ENCODE measurements at regions not wholly inside any gene's neighbourhood (a gene's known extent, or its start where the extent isn't known, plus 50 kb on each side); places are given as distances from the start of the nearest gene placed in this dataset.

- H3K4me3 Mint-ChIP-seq = no peak overlapping the region
- H3K27me3 Mint-ChIP-seq (ENCODE audit: low read depth) = no peaks in the 10 kb centered on the region
- H3K36me3 Mint-ChIP-seq (ENCODE audit: low read depth) = no peaks in the 10 kb centered on the region
- TF ChIP-seq CTCF (IDR thresholded peaks at IDR 0.05; ENCODE audit: unreplicated experiment in 3 of 3) = no peak
- H3K9me3 Mint-ChIP-seq = no peaks in the 10 kb centered on the region
- H3K4me1 Mint-ChIP-seq = peaks cover 18% of the 10 kb centered on the region
- no peak overlapping the region for H3K27ac Mint-ChIP-seq
Observed at GRCh38 chr2:147549054-147549453, 295.8 kb upstream of the ACVR2A start.

- H3K27me3 Mint-ChIP-seq (ENCODE audit: low read depth) = no peaks in the 10 kb centered on the region
- no peaks in the 10 kb centered on the region for H3K36me3 Mint-ChIP-seq (ENCODE audit: low read depth)
- no peak for TF ChIP-seq CTCF (IDR thresholded peaks at IDR 0.05; ENCODE audit: unreplicated experiment in 3 of 3)
- H3K9me3 Mint-ChIP-seq = no peaks in the 10 kb centered on the region
- peaks cover 14% of the 10 kb centered on the region for H3K4me1 Mint-ChIP-seq
- H3K27ac Mint-ChIP-seq = no peak overlapping the region
- no peak overlapping the region for H3K4me3 Mint-ChIP-seq
Observed at GRCh38 chr2:147548451-147548850, 296.4 kb upstream of the ACVR2A start.

- Mint-ChIP-seq H3K27me3 (ENCODE audit: low read depth) (no peaks in the 10 kb centered on the region), H3K4me3 (no peak overlapping the region), H3K9me3 (no peaks in the 10 kb centered on the region), H3K4me1 (peaks cover 23% of the 10 kb centered on the region), H3K27ac (no peak overlapping the region), H3K36me3 (ENCODE audit: low read depth) (no peaks in the 10 kb centered on the region)
- no peak for TF ChIP-seq CTCF (IDR thresholded peaks at IDR 0.05; ENCODE audit: unreplicated experiment in 3 of 3)
Observed at GRCh38 chr2:147547440-147547839, 297.4 kb upstream of the ACVR2A start.

GRCh38 chr2:147546109-147546508 is 298.7 kb upstream of the ACVR2A start:
- H3K9me3 Mint-ChIP-seq = no peaks in the 10 kb centered on the region
- H3K4me3 Mint-ChIP-seq = no peak overlapping the region
- H3K4me1 Mint-ChIP-seq = peaks cover 23% of the 10 kb centered on the region
- TF ChIP-seq CTCF (IDR thresholded peaks at IDR 0.05; ENCODE audit: unreplicated experiment in 3 of 3) = no peak
- no peaks in the 10 kb centered on the region for H3K36me3 Mint-ChIP-seq (ENCODE audit: low read depth)
- H3K27me3 Mint-ChIP-seq (ENCODE audit: low read depth) = no peaks in the 10 kb centered on the region
- peak overlapping the region in 2 of 3 experiments; percentile 42 to 49 for H3K27ac Mint-ChIP-seq

- Mint-ChIP-seq H3K36me3 (ENCODE audit: low read depth) (no peaks in the 10 kb centered on the region), H3K9me3 (no peaks in the 10 kb centered on the region), H3K4me3 (no peak overlapping the region), H3K27ac (no peak overlapping the region), H3K27me3 (ENCODE audit: low read depth) (no peaks in the 10 kb centered on the region), H3K4me1 (peaks cover 33% of the 10 kb centered on the region)
- TF ChIP-seq CTCF (IDR thresholded peaks at IDR 0.05; ENCODE audit: unreplicated experiment in 3 of 3) = no peak
Observed at GRCh38 chr2:147543056-147543455, 301.8 kb upstream of the ACVR2A start.

- Mint-ChIP-seq H3K4me3 (no peak overlapping the region), H3K4me1 (peaks cover 32% of the 10 kb centered on the region), H3K9me3 (no peaks in the 10 kb centered on the region), H3K36me3 (ENCODE audit: low read depth) (no peaks in the 10 kb centered on the region), H3K27ac (no peak overlapping the region), H3K27me3 (ENCODE audit: low read depth) (no peaks in the 10 kb centered on the region)
- no peak for TF ChIP-seq CTCF (IDR thresholded peaks at IDR 0.05; ENCODE audit: unreplicated experiment in 3 of 3)
Observed at GRCh38 chr2:147542351-147542750, 302.5 kb upstream of the ACVR2A start.
